Type B pancreatic cell (in vitro differentiated cells): ENCODE measurements at regions not wholly inside any gene's neighbourhood (a gene's known extent, or its start where the extent isn't known, plus 50 kb on each side); places are given as distances from the start of the nearest gene placed in this dataset.

Experiments
- DNase-seq: peaks from one replicate; pipeline ENCODE4 v3.0.0; 2021; ENCODE audit warnings: mixed read lengths; ENCODE audit not compliant: unreplicated experiment; ENCODE audit errors: extremely low spot score
- H3K27ac Mint-ChIP-seq: 2 replicates; pipeline ENCODE4 v1.8.0; 2021; ENCODE audit warnings: mild to moderate bottlenecking, mixed read lengths
- H3K27me3 Mint-ChIP-seq: 2 replicates; pipeline ENCODE4 v1.8.0; 2021; ENCODE audit warnings: mixed read lengths
- H3K36me3 Mint-ChIP-seq: 2 replicates; pipeline ENCODE4 v1.8.0; 2021; ENCODE audit warnings: mixed read lengths
- H3K4me1 Mint-ChIP-seq: one replicate; pipeline ENCODE4 v1.8.0; 2021; ENCODE audit warnings: mixed read lengths; ENCODE audit not compliant: unreplicated experiment
- H3K4me3 Mint-ChIP-seq: 2 replicates; pipeline ENCODE4 v1.8.0; 2021; ENCODE audit warnings: mild to moderate bottlenecking, mixed read lengths
- H3K9me3 Mint-ChIP-seq: 2 replicates; pipeline ENCODE4 v1.8.0; 2021; ENCODE audit warnings: mixed read lengths
- CTCF ChIP-seq: fragments of 200-600 bp; sonication (generic); conservative IDR thresholded peaks from 2 replicates; pipeline ENCODE4 v1.5.0; 2021; ENCODE audit warnings: antibody characterized with exemption, mild to moderate bottlenecking

- H3K36me3 Mint-ChIP-seq, result no peaks in the 10 kb centered on the region
- no peak overlapping the region for H3K4me3 Mint-ChIP-seq
- no peak for TF ChIP-seq CTCF
- H3K27ac Mint-ChIP-seq, result no peak overlapping the region
- H3K4me1 Mint-ChIP-seq, result peaks cover 30% of the 10 kb centered on the region
- no peaks in the 10 kb centered on the region for H3K9me3 Mint-ChIP-seq
- H3K27me3 Mint-ChIP-seq, result no peaks in the 10 kb centered on the region
- no peak for DNase-seq
These were observed 189.5 kb upstream of the ANKRD50 start for GRCh38 chr4:124902001-124902515.

GRCh38 chr4:124899997-124900396 is 187.5 kb upstream of the ANKRD50 start:
- no peak overlapping the region for H3K4me3 Mint-ChIP-seq
- H3K9me3 Mint-ChIP-seq, result no peaks in the 10 kb centered on the region
- no peaks in the 10 kb centered on the region for H3K36me3 Mint-ChIP-seq
- no peak for TF ChIP-seq CTCF
- no peak for DNase-seq
- peaks cover 30% of the 10 kb centered on the region for H3K4me1 Mint-ChIP-seq
- no peak overlapping the region for H3K27ac Mint-ChIP-seq
- no peaks in the 10 kb centered on the region for H3K27me3 Mint-ChIP-seq

- H3K27me3 Mint-ChIP-seq, result no peaks in the 10 kb centered on the region
- no peak overlapping the region for H3K4me3 Mint-ChIP-seq
- H3K27ac Mint-ChIP-seq, result no peak overlapping the region
- H3K9me3 Mint-ChIP-seq, result no peaks in the 10 kb centered on the region
- no peak for TF ChIP-seq CTCF
- no peak for DNase-seq
- H3K36me3 Mint-ChIP-seq, result no peaks in the 10 kb centered on the region
- H3K4me1 Mint-ChIP-seq, result peaks cover 3% of the 10 kb centered on the region
These were observed 178.0 kb upstream of the ANKRD50 start for GRCh38 chr4:124890522-124890921.

GRCh38 chr4:124887739-124888138 is 175.2 kb upstream of the ANKRD50 start:
- no peak for TF ChIP-seq CTCF
- peaks cover 10% of the 10 kb centered on the region for H3K4me1 Mint-ChIP-seq
- no peak overlapping the region for H3K27ac Mint-ChIP-seq
- H3K27me3 Mint-ChIP-seq, result no peaks in the 10 kb centered on the region
- DNase-seq, result no peak
- H3K4me3 Mint-ChIP-seq, result no peak overlapping the region
- no peaks in the 10 kb centered on the region for H3K9me3 Mint-ChIP-seq
- H3K36me3 Mint-ChIP-seq, result no peaks in the 10 kb centered on the region

GRCh38 chr4:124884316-124884715 is 171.8 kb upstream of the ANKRD50 start:
- Mint-ChIP-seq H3K9me3 (no peaks in the 10 kb centered on the region), H3K36me3 (no peaks in the 10 kb centered on the region), H3K4me3 (no peak overlapping the region), H3K4me1 (peaks cover 10% of the 10 kb centered on the region), H3K27ac (no peak overlapping the region), H3K27me3 (no peaks in the 10 kb centered on the region)
- no peak for TF ChIP-seq CTCF
- DNase-seq, result no peak

- Mint-ChIP-seq H3K9me3 (no peaks in the 10 kb centered on the region), H3K27ac (no peak overlapping the region), H3K4me1 (peaks cover 10% of the 10 kb centered on the region), H3K4me3 (no peak overlapping the region), H3K27me3 (no peaks in the 10 kb centered on the region), H3K36me3 (no peaks in the 10 kb centered on the region)
- DNase-seq, result no peak
- TF ChIP-seq CTCF, result no peak
These were observed 171.1 kb upstream of the ANKRD50 start for GRCh38 chr4:124883632-124884031.
